Epithelial cell of proximal tubule (primary cell): ENCODE measurements at regions not wholly inside any gene's neighbourhood (a gene's known extent, or its start where the extent isn't known, plus 50 kb on each side); places are given as distances from the start of the nearest gene placed in this dataset.

Source experiments
- DNase-seq: peaks from one replicate; pipeline ENCODE4 v3.0.0-alpha.2; 2011; ENCODE audit warnings: low read depth
- H3K4me3 ChIP-seq: 2 replicates; pipeline ENCODE4 v1.5.1; 2011; ENCODE audit warnings: low read depth, mild to moderate bottlenecking, low read length
- CTCF ChIP-seq: conservative IDR thresholded peaks from 2 replicates; pipeline ENCODE4 v1.5.1; 2012; ENCODE audit warnings: low read depth, mild to moderate bottlenecking, low read length

GRCh38 chr2:2904721-2905350 lies 472.8 kb downstream of the EIPR1 start:
- no peak for TF ChIP-seq CTCF
- H3K4me3 ChIP-seq, result no peak overlapping the region
- DNase-seq, result no peak

- DNase-seq, result no peak
- H3K4me3 ChIP-seq, result no peak overlapping the region
- TF ChIP-seq CTCF, result no peak
Observed at GRCh38 chr2:2902547-2903281, 474.9 kb downstream of the EIPR1 start.

- no peak for TF ChIP-seq CTCF
- no peak for DNase-seq
- no peak overlapping the region for H3K4me3 ChIP-seq
Observed at GRCh38 chr2:2901384-2902345, 476.0 kb downstream of the EIPR1 start.

- no peak overlapping the region for H3K4me3 ChIP-seq
- no peak for DNase-seq
- TF ChIP-seq CTCF, result no peak
Observed at GRCh38 chr2:2899826-2900225, 477.8 kb downstream of the EIPR1 start.

GRCh38 chr2:2898744-2899143 lies 478.9 kb downstream of the EIPR1 start:
- H3K4me3 ChIP-seq, result no peak overlapping the region
- DNase-seq, result no peak
- no peak for TF ChIP-seq CTCF

- no peak for DNase-seq
- no peak overlapping the region for H3K4me3 ChIP-seq
- TF ChIP-seq CTCF, result no peak
Observed at GRCh38 chr2:2896643-2897042, 481.0 kb downstream of the EIPR1 start.
